HepG2 (cell line): ENCODE measurements at regions not wholly inside any gene's neighbourhood (a gene's known extent, or its start where the extent isn't known, plus 50 kb on each side); places are given as distances from the start of the nearest gene placed in this dataset.

Experiments
- CENPT ChIP-seq: sonication (generic); formaldehyde crosslinking; IDR thresholded peaks from 2 replicates; pipeline ENCODE4 v1.8.0; 2022; ENCODE audit warnings: low read depth, mild to moderate bottlenecking, moderate library complexity, missing genetic modification reagents
- E2F1 ChIP-seq: sonication (generic); formaldehyde crosslinking; IDR thresholded peaks from 2 replicates; pipeline ENCODE4 v1.5.0; 2020; ENCODE audit warnings: missing genetic modification reagents
- ELF1 ChIP-seq: sonication (generic); formaldehyde crosslinking; IDR thresholded peaks from 2 replicates; pipeline ENCODE4 v1.4.0; 2020; ENCODE audit warnings: missing genetic modification reagents
- ETV5 ChIP-seq: IDR thresholded peaks from 2 replicates; pipeline ENCODE4 v1.6.1; 2018; ENCODE audit warnings: missing biosample characterization, missing genetic modification reagents, inconsistent platforms, borderline replicate concordance
- GATAD2A ChIP-seq: IDR thresholded peaks from 2 replicates; pipeline ENCODE4 v1.6.1; 2016
- GMEB1 ChIP-seq: sonication (generic); formaldehyde crosslinking; IDR thresholded peaks from 2 replicates; pipeline ENCODE4 v1.5.1; 2020; ENCODE audit warnings: missing genetic modification reagents, mild to moderate bottlenecking, borderline replicate concordance
- GTF3A ChIP-seq: sonication (generic); formaldehyde crosslinking; conservative IDR thresholded peaks from 2 replicates; pipeline ENCODE4 v1.4.0; 2020; ENCODE audit warnings: mild to moderate bottlenecking, missing genetic modification reagents
- MAFK ChIP-seq, 2 experiments: IDR thresholded peaks in 1 of 2; conservative IDR thresholded peaks in 1 of 2; 2 replicates each; pipeline ENCODE4 v1.6.1; 2011; ENCODE audit warnings: improper control_type of control experiment in 2 of 2, low read length in 2 of 2
- MTF2 ChIP-seq: sonication (generic); formaldehyde crosslinking; IDR thresholded peaks from 2 replicates; pipeline ENCODE4 v1.5.0; 2020; ENCODE audit warnings: missing genetic modification reagents, borderline replicate concordance
- PAWR ChIP-seq: sonication (generic); formaldehyde crosslinking; IDR thresholded peaks from 2 replicates; pipeline ENCODE4 v1.4.0; 2020; ENCODE audit warnings: missing genetic modification reagents, mild to moderate bottlenecking, borderline replicate concordance
- THAP7 ChIP-seq: sonication (generic); formaldehyde crosslinking; IDR thresholded peaks from 2 replicates; pipeline ENCODE4 v1.8.1; 2023; ENCODE audit warnings: mild to moderate bottlenecking, missing genetic modification reagents
- ZBTB21 ChIP-seq: sonication (generic); formaldehyde crosslinking; IDR thresholded peaks from 2 replicates; pipeline ENCODE4 v1.4.0; 2020; ENCODE audit warnings: missing genetic modification reagents
- ZNF17 ChIP-seq: sonication (generic); formaldehyde crosslinking; IDR thresholded peaks from 2 replicates; pipeline ENCODE4 v1.5.0; 2020; ENCODE audit warnings: mild to moderate bottlenecking, missing genetic modification reagents
- ZNF30 ChIP-seq: sonication (generic); formaldehyde crosslinking; IDR thresholded peaks from 2 replicates; pipeline ENCODE4 v1.5.0; 2020; ENCODE audit warnings: mild to moderate bottlenecking, missing genetic modification reagents
- ZNF33A ChIP-seq: sonication (generic); formaldehyde crosslinking; IDR thresholded peaks from 2 replicates; pipeline ENCODE4 v1.5.1; 2020; ENCODE audit warnings: missing genetic modification reagents, mild to moderate bottlenecking, moderate library complexity, borderline replicate concordance
- ZNF44 ChIP-seq: sonication (generic); formaldehyde crosslinking; IDR thresholded peaks from 2 replicates; pipeline ENCODE4 v1.5.1; 2020; ENCODE audit warnings: mild to moderate bottlenecking, missing genetic modification reagents
- ZNF510 ChIP-seq: sonication (generic); formaldehyde crosslinking; IDR thresholded peaks from 2 replicates; pipeline ENCODE4 v1.4.0; 2020; ENCODE audit warnings: low read depth, mild to moderate bottlenecking, missing genetic modification reagents
- ZNF512 ChIP-seq: sonication (generic); formaldehyde crosslinking; IDR thresholded peaks from 2 replicates; pipeline ENCODE4 v1.4.0; 2020; ENCODE audit warnings: mild to moderate bottlenecking, missing genetic modification reagents
- ZNF574 ChIP-seq: sonication (generic); formaldehyde crosslinking; IDR thresholded peaks from 2 replicates; pipeline ENCODE4 v1.4.0; 2020; ENCODE audit warnings: missing genetic modification reagents
- ZNF607 ChIP-seq: sonication (generic); formaldehyde crosslinking; IDR thresholded peaks from 2 replicates; pipeline ENCODE4 v1.5.1; 2020; ENCODE audit warnings: missing genetic modification reagents, mild to moderate bottlenecking, borderline replicate concordance
- ZNF644 ChIP-seq: IDR thresholded peaks from 2 replicates; pipeline ENCODE4 v1.6.1; 2016; ENCODE audit warnings: low read depth
- ZNF720 ChIP-seq: sonication (generic); formaldehyde crosslinking; IDR thresholded peaks from 2 replicates; pipeline ENCODE4 v1.4.0; 2020; ENCODE audit warnings: missing genetic modification reagents
- ZNF746 ChIP-seq: sonication (generic); formaldehyde crosslinking; IDR thresholded peaks from 2 replicates; pipeline ENCODE4 v1.8.0; 2022; ENCODE audit warnings: mild to moderate bottlenecking, missing genetic modification reagents
- ZNF850 ChIP-seq: sonication (generic); formaldehyde crosslinking; conservative IDR thresholded peaks from 2 replicates; pipeline ENCODE4 v1.9.0; 2021; ENCODE audit warnings: mild to moderate bottlenecking, missing genetic modification reagents
- ZSCAN30 ChIP-seq: sonication (generic); formaldehyde crosslinking; IDR thresholded peaks from 2 replicates; pipeline ENCODE4 v1.5.0; 2020; ENCODE audit warnings: mild to moderate bottlenecking, missing genetic modification reagents

- TF ChIP-seq ZNF746, result peak; percentile 88; the same call in 1 of the 2 replicates
- no peak for TF ChIP-seq ZNF850 (CRISPR knock-in tag)
- TF ChIP-seq CENPT (CRISPR knock-in tag), result no peak
- peak; percentile 36; the same call in 1 of the 2 replicates for TF ChIP-seq ZNF644
- no peak for TF ChIP-seq ZNF33A (CRISPR knock-in tag)
- no peak for TF ChIP-seq MTF2 (CRISPR knock-in tag)
- no peak for TF ChIP-seq E2F1 (CRISPR knock-in tag)
- TF ChIP-seq ZNF720 (CRISPR knock-in tag), result no peak
- no peak for TF ChIP-seq ETV5 (CRISPR knock-in tag)
- TF ChIP-seq ZNF44 (CRISPR knock-in tag), result no peak
- TF ChIP-seq ZNF574 (CRISPR knock-in tag), result no peak
- TF ChIP-seq ZBTB21, result no peak
- no peak for TF ChIP-seq THAP7 (CRISPR knock-in tag)
- TF ChIP-seq GMEB1 (CRISPR knock-in tag), result no peak
- TF ChIP-seq MAFK (conservative IDR thresholded peaks at IDR 0.05 in 1 of 2, IDR thresholded peaks at IDR 0.05 in 1 of 2; ENCODE audit: low read length in 2 of 2), result 0 out of 4 replicates have a peak, but pooled peaks of 1 of the 2 experiments have one; percentile 16
- no peak for TF ChIP-seq ZNF512 (CRISPR knock-in tag)
- no peak for TF ChIP-seq ZNF510 (CRISPR knock-in tag)
- no peak for TF ChIP-seq ZNF17 (CRISPR knock-in tag)
- no peak for TF ChIP-seq ELF1
- no peak for TF ChIP-seq GTF3A (CRISPR knock-in tag)
- TF ChIP-seq ZNF607, result no peak
- TF ChIP-seq GATAD2A (CRISPR knock-in tag), result no peak
- TF ChIP-seq PAWR (CRISPR knock-in tag), result no peak
- TF ChIP-seq ZNF30 (CRISPR knock-in tag), result no peak
- TF ChIP-seq ZSCAN30, result no peak
Observed at GRCh38 chrX:20547611-20548051, 280.9 kb upstream of the RPS6KA3 start (continued).
